ENCODE measurements at regions not wholly inside any gene's neighbourhood (a gene's known extent, or its start where the extent isn't known, plus 50 kb on each side); places are given as distances from the start of the nearest gene placed in this dataset.

DNA sequence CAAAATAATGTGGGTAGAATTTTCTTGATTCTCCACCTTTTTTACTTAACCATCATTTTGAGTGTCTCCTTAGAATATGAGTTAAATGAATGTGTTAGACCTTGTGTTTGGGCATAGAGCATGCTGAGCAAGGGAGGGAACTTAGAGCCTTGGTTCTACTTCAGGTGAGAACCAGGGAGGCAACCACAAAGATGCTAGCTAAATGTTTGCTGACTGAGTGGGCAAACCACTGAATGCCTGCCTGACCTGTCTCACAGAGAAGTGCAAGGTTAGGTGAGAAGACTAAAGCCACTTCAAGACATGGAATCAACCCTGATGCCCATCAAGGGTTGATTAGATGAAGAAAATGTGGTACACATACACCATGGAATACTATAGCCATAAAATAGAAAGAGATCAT is 242.6 kb upstream of the ZNF32 start:
- TF ChIP-seq, protein P1, sequence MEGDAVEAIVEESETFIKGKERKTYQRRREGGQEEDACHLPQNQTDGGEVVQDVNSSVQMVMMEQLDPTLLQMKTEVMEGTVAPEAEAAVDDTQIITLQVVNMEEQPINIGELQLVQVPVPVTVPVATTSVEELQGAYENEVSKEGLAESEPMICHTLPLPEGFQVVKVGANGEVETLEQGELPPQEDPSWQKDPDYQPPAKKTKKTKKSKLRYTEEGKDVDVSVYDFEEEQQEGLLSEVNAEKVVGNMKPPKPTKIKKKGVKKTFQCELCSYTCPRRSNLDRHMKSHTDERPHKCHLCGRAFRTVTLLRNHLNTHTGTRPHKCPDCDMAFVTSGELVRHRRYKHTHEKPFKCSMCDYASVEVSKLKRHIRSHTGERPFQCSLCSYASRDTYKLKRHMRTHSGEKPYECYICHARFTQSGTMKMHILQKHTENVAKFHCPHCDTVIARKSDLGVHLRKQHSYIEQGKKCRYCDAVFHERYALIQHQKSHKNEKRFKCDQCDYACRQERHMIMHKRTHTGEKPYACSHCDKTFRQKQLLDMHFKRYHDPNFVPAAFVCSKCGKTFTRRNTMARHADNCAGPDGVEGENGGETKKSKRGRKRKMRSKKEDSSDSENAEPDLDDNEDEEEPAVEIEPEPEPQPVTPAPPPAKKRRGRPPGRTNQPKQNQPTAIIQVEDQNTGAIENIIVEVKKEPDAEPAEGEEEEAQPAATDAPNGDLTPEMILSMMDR (conservative IDR thresholded peaks at IDR 0.05), result no peak
- TF ChIP-seq EZH2 (IDR thresholded peaks at IDR 0.05; ENCODE audit: low read depth), result no peak

Measured in PC-9 (cell line).